ENCODE measurements at regions not wholly inside any gene's neighbourhood (a gene's known extent, or its start where the extent isn't known, plus 50 kb on each side); places are given as distances from the start of the nearest gene placed in this dataset.

GRCh38 chr16:5482256-5482655 lies 384.7 kb upstream of the EEF2KMT start:
- Histone ChIP-seq H4K20me1 (ENCODE audit: control insufficient read depth, extremely low read depth, insufficient read depth, low read length) (no peaks in the 10 kb centered on the region), H3K9me3 (ENCODE audit: control insufficient read depth, insufficient read depth, low read depth, low read length) (no peaks in the 10 kb centered on the region), H3K27ac (ENCODE audit: insufficient read depth, low read length) (no peak overlapping the region), H2AFZ (ENCODE audit: low read length) (no peak overlapping the region), H3K4me3 (replicated peaks in 1 of 4; ENCODE audit: control extremely low read depth in 1 of 4, insufficient read depth in 1 of 4, low read depth in 3 of 4, low read length in 4 of 4) (no peak overlapping the region), H3K4me1 (ENCODE audit: control insufficient read depth, extremely low read depth, insufficient read depth, low read length) (no peaks in the 10 kb centered on the region), H3K9ac (ENCODE audit: insufficient read depth, low read length) (no peak overlapping the region), H3K27me3 (ENCODE audit: control insufficient read depth, insufficient read depth, low read length) (no peaks in the 10 kb centered on the region), H3K79me2 (ENCODE audit: control insufficient read depth, insufficient read depth, low read length) (no peaks in the 10 kb centered on the region), H3K4me2 (ENCODE audit: extremely low read depth, insufficient read depth, low read length) (no peak overlapping the region), H3K36me3 (ENCODE audit: control insufficient read depth, insufficient read depth, low read length) (no peaks in the 10 kb centered on the region)
- DNase-seq (ENCODE audit: low read depth in 2 of 2), result no peak
- TF ChIP-seq EZH2 (IDR thresholded peaks at IDR 0.05; ENCODE audit: low read length, missing control alignments) (no peak), CTCF (conservative IDR thresholded peaks at IDR 0.05 in 1 of 2, IDR thresholded peaks at IDR 0.05 in 1 of 2; ENCODE audit: low read depth in 1 of 2, low read length in 2 of 2) (no peak)

GRCh38 chr16:5480431-5481195 lies 383.0 kb upstream of the EEF2KMT start:
- H3K27me3 ChIP-seq (ENCODE audit: control insufficient read depth, insufficient read depth, low read length), result no peaks in the 10 kb centered on the region
- H3K9me3 ChIP-seq (ENCODE audit: control insufficient read depth, insufficient read depth, low read depth, low read length), result no peaks in the 10 kb centered on the region
- H3K36me3 ChIP-seq (ENCODE audit: control insufficient read depth, insufficient read depth, low read length), result no peaks in the 10 kb centered on the region
- H3K4me1 ChIP-seq (ENCODE audit: control insufficient read depth, extremely low read depth, insufficient read depth, low read length), result no peaks in the 10 kb centered on the region
- no peak for DNase-seq (ENCODE audit: low read depth in 2 of 2)
- no peaks in the 10 kb centered on the region for H4K20me1 ChIP-seq (ENCODE audit: control insufficient read depth, extremely low read depth, insufficient read depth, low read length)
- H3K4me3 ChIP-seq (replicated peaks in 1 of 4; ENCODE audit: control extremely low read depth in 1 of 4, insufficient read depth in 1 of 4, low read depth in 3 of 4, low read length in 4 of 4), result no peak overlapping the region
- H3K79me2 ChIP-seq (ENCODE audit: control insufficient read depth, insufficient read depth, low read length), result no peaks in the 10 kb centered on the region
- TF ChIP-seq EZH2 (IDR thresholded peaks at IDR 0.05; ENCODE audit: low read length, missing control alignments), result no peak
- no peak for TF ChIP-seq CTCF (conservative IDR thresholded peaks at IDR 0.05 in 1 of 2, IDR thresholded peaks at IDR 0.05 in 1 of 2; ENCODE audit: low read depth in 1 of 2, low read length in 2 of 2)
- no peak overlapping the region for H3K9ac ChIP-seq (ENCODE audit: insufficient read depth, low read length)
- no peak overlapping the region for H2AFZ ChIP-seq (ENCODE audit: low read length)
- H3K27ac ChIP-seq (ENCODE audit: insufficient read depth, low read length), result no peak overlapping the region
- no peak overlapping the region for H3K4me2 ChIP-seq (ENCODE audit: extremely low read depth, insufficient read depth, low read length)

GRCh38 chr16:5479926-5480325 lies 382.3 kb upstream of the EEF2KMT start:
- Histone ChIP-seq H3K9me3 (ENCODE audit: control insufficient read depth, insufficient read depth, low read depth, low read length) (no peaks in the 10 kb centered on the region), H3K4me3 (replicated peaks in 1 of 4; ENCODE audit: control extremely low read depth in 1 of 4, insufficient read depth in 1 of 4, low read depth in 3 of 4, low read length in 4 of 4) (no peak overlapping the region), H3K79me2 (ENCODE audit: control insufficient read depth, insufficient read depth, low read length) (no peaks in the 10 kb centered on the region), H3K9ac (ENCODE audit: insufficient read depth, low read length) (no peak overlapping the region), H3K27ac (ENCODE audit: insufficient read depth, low read length) (no peak overlapping the region), H3K36me3 (ENCODE audit: control insufficient read depth, insufficient read depth, low read length) (no peaks in the 10 kb centered on the region), H2AFZ (ENCODE audit: low read length) (no peak overlapping the region), H3K4me2 (ENCODE audit: extremely low read depth, insufficient read depth, low read length) (no peak overlapping the region), H4K20me1 (ENCODE audit: control insufficient read depth, extremely low read depth, insufficient read depth, low read length) (no peaks in the 10 kb centered on the region), H3K4me1 (ENCODE audit: control insufficient read depth, extremely low read depth, insufficient read depth, low read length) (no peaks in the 10 kb centered on the region), H3K27me3 (ENCODE audit: control insufficient read depth, insufficient read depth, low read length) (no peaks in the 10 kb centered on the region)
- TF ChIP-seq EZH2 (IDR thresholded peaks at IDR 0.05; ENCODE audit: low read length, missing control alignments) (no peak), CTCF (conservative IDR thresholded peaks at IDR 0.05 in 1 of 2, IDR thresholded peaks at IDR 0.05 in 1 of 2; ENCODE audit: low read depth in 1 of 2, low read length in 2 of 2) (no peak)
- no peak for DNase-seq (ENCODE audit: low read depth in 2 of 2)

All from fibroblast of lung (primary cell).